ENCODE measurements at regions not wholly inside any gene's neighbourhood (a gene's known extent, or its start where the extent isn't known, plus 50 kb on each side); places are given as distances from the start of the nearest gene placed in this dataset.

DNA sequence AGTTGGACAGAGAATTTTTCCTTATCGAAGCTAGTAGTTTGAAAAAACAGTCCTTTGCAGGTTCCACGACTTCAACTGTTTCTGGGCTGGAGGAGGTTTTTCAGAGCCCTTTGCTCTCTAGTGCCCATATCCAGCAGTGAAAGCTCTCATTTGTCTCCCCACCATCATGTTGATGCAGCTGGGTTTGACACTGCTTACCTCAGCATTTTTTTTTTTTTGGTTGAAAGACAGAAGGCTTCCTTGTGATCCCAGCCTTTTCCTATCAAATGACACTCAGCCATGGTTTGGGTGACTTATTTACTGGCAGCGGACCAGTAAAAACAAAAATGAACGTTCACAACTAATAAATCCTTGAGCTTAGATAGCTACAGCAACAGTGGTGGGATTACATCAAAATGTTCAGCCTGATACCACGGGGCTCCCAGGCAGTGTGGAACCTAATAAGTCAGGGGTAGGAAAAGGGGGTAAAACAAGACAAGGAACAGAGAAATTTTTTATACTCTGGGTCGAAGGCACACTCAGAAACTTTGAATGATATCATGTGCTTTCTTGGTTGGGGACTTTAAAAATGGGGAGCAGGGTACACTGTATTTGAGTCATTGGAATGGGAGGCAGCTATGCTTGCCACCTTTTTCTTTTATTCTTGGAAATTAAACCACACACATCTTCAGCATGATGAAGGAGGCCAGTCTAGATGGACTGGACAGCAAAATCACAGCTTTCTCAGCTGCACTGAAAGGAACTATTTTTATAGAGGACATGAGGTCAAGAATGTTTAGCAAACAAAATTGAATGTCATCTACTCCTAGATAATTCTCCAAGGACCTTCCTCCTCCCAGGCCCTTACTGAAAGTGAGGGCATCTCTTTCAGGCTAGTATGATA is 308.9 kb upstream of the MPDZ start:
- H3K27me3 ChIP-seq (ENCODE audit: insufficient read depth, low read length): no peaks in the 10 kb centered on the region
- no peak overlapping the region for H3K4me3 ChIP-seq (ENCODE audit: insufficient read depth, low read length)
- no peak overlapping the region for H3K4me2 ChIP-seq (ENCODE audit: insufficient read depth, low read length)
- TF ChIP-seq, protein P1, sequence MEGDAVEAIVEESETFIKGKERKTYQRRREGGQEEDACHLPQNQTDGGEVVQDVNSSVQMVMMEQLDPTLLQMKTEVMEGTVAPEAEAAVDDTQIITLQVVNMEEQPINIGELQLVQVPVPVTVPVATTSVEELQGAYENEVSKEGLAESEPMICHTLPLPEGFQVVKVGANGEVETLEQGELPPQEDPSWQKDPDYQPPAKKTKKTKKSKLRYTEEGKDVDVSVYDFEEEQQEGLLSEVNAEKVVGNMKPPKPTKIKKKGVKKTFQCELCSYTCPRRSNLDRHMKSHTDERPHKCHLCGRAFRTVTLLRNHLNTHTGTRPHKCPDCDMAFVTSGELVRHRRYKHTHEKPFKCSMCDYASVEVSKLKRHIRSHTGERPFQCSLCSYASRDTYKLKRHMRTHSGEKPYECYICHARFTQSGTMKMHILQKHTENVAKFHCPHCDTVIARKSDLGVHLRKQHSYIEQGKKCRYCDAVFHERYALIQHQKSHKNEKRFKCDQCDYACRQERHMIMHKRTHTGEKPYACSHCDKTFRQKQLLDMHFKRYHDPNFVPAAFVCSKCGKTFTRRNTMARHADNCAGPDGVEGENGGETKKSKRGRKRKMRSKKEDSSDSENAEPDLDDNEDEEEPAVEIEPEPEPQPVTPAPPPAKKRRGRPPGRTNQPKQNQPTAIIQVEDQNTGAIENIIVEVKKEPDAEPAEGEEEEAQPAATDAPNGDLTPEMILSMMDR (IDR thresholded peaks at IDR 0.05; ENCODE audit: extremely low read depth, low read depth, low read length): no peak
- no peaks in the 10 kb centered on the region for H3K79me2 ChIP-seq (ENCODE audit: insufficient read depth, low read length)
- no peaks in the 10 kb centered on the region for H4K20me1 ChIP-seq (ENCODE audit: insufficient read depth, low read length)
- no peak overlapping the region for H3K27ac ChIP-seq (ENCODE audit: low read depth, low read length)
- H3K9me3 ChIP-seq (ENCODE audit: low read depth, low read length): no peaks in the 10 kb centered on the region
- no peak for DNase-seq (ENCODE audit: insufficient read length, low spot score, missing footprints)
- H2AFZ ChIP-seq (ENCODE audit: low read length): no peak overlapping the region
- H3K36me3 ChIP-seq (ENCODE audit: insufficient read depth, low read length): no peaks in the 10 kb centered on the region
- peaks cover 3% of the 10 kb centered on the region for H3K4me1 ChIP-seq (ENCODE audit: insufficient read depth, low read length)

DNA sequence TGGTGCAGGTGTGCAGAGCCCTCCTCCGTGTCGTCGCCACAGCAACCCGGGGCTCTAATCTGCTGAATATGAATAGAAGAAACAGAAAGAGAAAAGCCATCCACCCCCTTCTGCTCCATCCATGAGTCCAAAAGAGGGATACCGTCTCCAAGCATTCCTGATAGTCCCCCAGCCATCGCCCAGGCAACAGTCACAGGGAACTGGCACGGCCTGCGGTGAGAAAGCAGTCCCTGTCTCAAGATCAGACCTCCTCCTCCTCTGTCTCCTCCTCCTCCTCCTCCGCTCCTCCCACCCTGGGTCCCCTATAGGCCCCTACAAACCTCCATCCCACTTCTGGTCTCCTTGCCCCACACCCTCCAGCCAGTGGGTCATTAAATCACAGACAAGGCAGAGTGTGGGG is 308.1 kb upstream of the MPDZ start:
- Histone ChIP-seq H3K4me2 (ENCODE audit: insufficient read depth, low read length) (no peak overlapping the region), H3K4me3 (ENCODE audit: insufficient read depth, low read length) (no peak overlapping the region), H3K36me3 (ENCODE audit: insufficient read depth, low read length) (no peaks in the 10 kb centered on the region), H4K20me1 (ENCODE audit: insufficient read depth, low read length) (no peaks in the 10 kb centered on the region), H3K4me1 (ENCODE audit: insufficient read depth, low read length) (peaks cover 3% of the 10 kb centered on the region), H2AFZ (ENCODE audit: low read length) (no peak overlapping the region), H3K27me3 (ENCODE audit: insufficient read depth, low read length) (no peaks in the 10 kb centered on the region), H3K27ac (ENCODE audit: low read depth, low read length) (no peak overlapping the region), H3K9me3 (ENCODE audit: low read depth, low read length) (no peaks in the 10 kb centered on the region), H3K79me2 (ENCODE audit: insufficient read depth, low read length) (no peaks in the 10 kb centered on the region)
- TF ChIP-seq, protein P1 (IDR thresholded peaks at IDR 0.05; ENCODE audit: extremely low read depth, low read depth, low read length): no peak
- no peak for DNase-seq (ENCODE audit: insufficient read length, low spot score, missing footprints)

DNA sequence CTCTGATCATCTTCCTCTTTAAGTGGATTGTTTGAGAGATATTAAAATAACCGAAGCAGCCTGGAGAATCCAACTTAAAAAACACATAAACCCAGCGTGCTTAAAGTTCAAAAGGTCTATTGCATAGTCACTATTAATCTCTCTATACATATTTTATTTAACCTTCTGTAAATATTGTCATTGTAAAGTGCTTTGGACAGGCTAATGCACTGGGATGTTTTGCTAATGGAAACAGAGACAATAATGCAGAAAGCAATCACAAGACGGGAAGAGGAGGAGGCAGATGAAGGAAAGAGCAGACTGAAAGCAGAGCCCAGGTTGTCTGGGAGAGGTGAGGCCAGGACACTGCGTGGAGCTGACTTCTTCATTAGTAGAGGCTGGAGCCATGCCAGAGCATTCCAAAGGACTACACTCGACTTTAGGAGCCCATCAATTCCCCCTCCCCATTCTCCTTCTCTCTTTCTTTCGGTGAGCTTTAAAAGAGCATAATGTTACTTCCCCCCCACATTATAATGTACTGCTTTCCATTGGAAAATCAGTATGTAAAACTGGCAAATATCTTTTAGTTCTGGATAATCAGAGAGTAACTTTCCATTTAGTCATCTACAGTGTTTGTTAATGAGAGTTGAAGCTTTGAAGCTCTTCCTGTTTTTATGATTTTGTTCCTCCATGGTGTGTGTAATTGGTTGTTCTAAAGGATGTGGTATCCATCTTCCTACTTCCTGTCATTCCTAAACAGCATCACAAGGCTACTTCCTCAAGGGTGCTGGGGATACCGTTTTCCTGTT is 307.3 kb upstream of the MPDZ start:
- Histone ChIP-seq H2AFZ (ENCODE audit: low read length) (no peak overlapping the region), H3K27ac (ENCODE audit: low read depth, low read length) (no peak overlapping the region), H3K9me3 (ENCODE audit: low read depth, low read length) (no peaks in the 10 kb centered on the region), H4K20me1 (ENCODE audit: insufficient read depth, low read length) (no peaks in the 10 kb centered on the region), H3K4me2 (ENCODE audit: insufficient read depth, low read length) (no peak overlapping the region), H3K79me2 (ENCODE audit: insufficient read depth, low read length) (no peaks in the 10 kb centered on the region), H3K4me3 (ENCODE audit: insufficient read depth, low read length) (no peak overlapping the region), H3K36me3 (ENCODE audit: insufficient read depth, low read length) (no peaks in the 10 kb centered on the region), H3K27me3 (ENCODE audit: insufficient read depth, low read length) (no peaks in the 10 kb centered on the region), H3K4me1 (ENCODE audit: insufficient read depth, low read length) (peaks cover 3% of the 10 kb centered on the region)
- TF ChIP-seq, protein P1 (IDR thresholded peaks at IDR 0.05; ENCODE audit: extremely low read depth, low read depth, low read length): no peak
- no peak for DNase-seq (ENCODE audit: insufficient read length, low spot score, missing footprints)

DNA sequence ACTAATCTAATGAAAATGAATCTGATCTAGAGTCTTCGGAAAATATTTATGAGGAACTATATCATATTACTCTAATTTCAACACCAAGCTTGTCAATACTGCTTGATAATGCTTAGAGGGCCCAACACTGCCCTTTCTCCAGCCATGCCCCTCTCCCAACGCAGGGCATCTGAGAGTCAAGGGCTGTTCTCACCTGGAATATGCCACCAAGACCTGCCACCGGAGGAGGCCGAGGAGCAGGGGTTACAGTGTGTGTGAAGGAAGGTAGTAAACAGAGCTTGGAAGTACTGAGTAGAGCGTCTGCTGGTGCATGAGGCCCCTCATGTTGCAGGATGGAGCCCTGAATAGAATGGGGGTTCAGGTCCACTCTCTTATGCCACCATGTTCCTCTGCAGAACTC is 301.3 kb upstream of the MPDZ start:
- Histone ChIP-seq H3K4me3 (ENCODE audit: insufficient read depth, low read length) (no peak overlapping the region), H4K20me1 (ENCODE audit: insufficient read depth, low read length) (no peaks in the 10 kb centered on the region), H2AFZ (ENCODE audit: low read length) (no peak overlapping the region), H3K9me3 (ENCODE audit: low read depth, low read length) (no peaks in the 10 kb centered on the region), H3K79me2 (ENCODE audit: insufficient read depth, low read length) (no peaks in the 10 kb centered on the region), H3K4me1 (ENCODE audit: insufficient read depth, low read length) (no peaks in the 10 kb centered on the region), H3K36me3 (ENCODE audit: insufficient read depth, low read length) (no peaks in the 10 kb centered on the region), H3K27ac (ENCODE audit: low read depth, low read length) (no peak overlapping the region), H3K4me2 (ENCODE audit: insufficient read depth, low read length) (no peak overlapping the region), H3K27me3 (ENCODE audit: insufficient read depth, low read length) (no peaks in the 10 kb centered on the region)
- DNase-seq (ENCODE audit: insufficient read length, low spot score, missing footprints): no peak
- TF ChIP-seq, protein P1 (IDR thresholded peaks at IDR 0.05; ENCODE audit: extremely low read depth, low read depth, low read length): no peak

All from osteoblast (primary cell).